ENCODE measurements at regions not wholly inside any gene's neighbourhood (a gene's known extent, or its start where the extent isn't known, plus 50 kb on each side); places are given as distances from the start of the nearest gene placed in this dataset.

- CTCF ChIA-PET = no interaction called here
- intact Hi-C loops (cut with DNase I, micrococcal nuclease) = no loop called here
- TF ChIP-seq CTCF (IDR thresholded peaks at IDR 0.05) = no peak
- no peaks in the 10 kb centered on the region for H3K27me3 ChIP-seq (ENCODE audit: control insufficient read depth in 1 of 2, insufficient read depth in 2 of 2, low read length in 2 of 2)
- H3K4me3 Mint-ChIP-seq = no peak overlapping the region
- H3K27ac Mint-ChIP-seq = no peak overlapping the region
- ATAC-seq (ENCODE audit: poor library complexity) (no peak), DNase-seq (no peak)
- POLR2A ChIA-PET = no interaction called here
- no peaks in the 10 kb centered on the region for H3K4me1 ChIP-seq (ENCODE audit: insufficient read depth, low read length)
- H3K36me3 Mint-ChIP-seq (ENCODE audit: low read depth) = no peaks in the 10 kb centered on the region
- H3K4me3 ChIP-seq (ENCODE audit: low read length) = no peak overlapping the region
- H3K27me3 Mint-ChIP-seq = no peaks in the 10 kb centered on the region
- no peak overlapping the region for H3K27ac ChIP-seq (ENCODE audit: low read depth in 1 of 2, low read length in 2 of 2)
- no peaks in the 10 kb centered on the region for H3K36me3 ChIP-seq (ENCODE audit: insufficient read depth, low read length)
- no peaks in the 10 kb centered on the region for H3K4me1 Mint-ChIP-seq (ENCODE audit: low read depth)
- H3K9me3 Mint-ChIP-seq = no peaks in the 10 kb centered on the region
- no peaks in the 10 kb centered on the region for H3K9me3 ChIP-seq (ENCODE audit: control insufficient read depth in 1 of 2, insufficient read depth in 1 of 2, low read length in 2 of 2)
Observed at GRCh38 chr2:5067816-5068215, 624.4 kb upstream of the SOX11 start.

- Mint-ChIP-seq H3K4me1 (ENCODE audit: low read depth) (no peaks in the 10 kb centered on the region), H3K27ac (no peak overlapping the region), H3K4me3 (no peak overlapping the region), H3K9me3 (peaks cover 6% of the 10 kb centered on the region), H3K27me3 (no peaks in the 10 kb centered on the region), H3K36me3 (ENCODE audit: low read depth) (no peaks in the 10 kb centered on the region)
- Histone ChIP-seq H3K4me1 (ENCODE audit: insufficient read depth, low read length) (no peaks in the 10 kb centered on the region), H3K27ac (ENCODE audit: low read depth in 1 of 2, low read length in 2 of 2) (no peak overlapping the region), H3K4me3 (ENCODE audit: low read length) (no peak overlapping the region), H3K36me3 (ENCODE audit: insufficient read depth, low read length) (no peaks in the 10 kb centered on the region), H3K27me3 (ENCODE audit: control insufficient read depth in 1 of 2, insufficient read depth in 2 of 2, low read length in 2 of 2) (no peaks in the 10 kb centered on the region), H3K9me3 (ENCODE audit: control insufficient read depth in 1 of 2, insufficient read depth in 1 of 2, low read length in 2 of 2) (peaks cover 0 to 5% of the 10 kb centered on the region in 2 experiments)
- no peak for TF ChIP-seq CTCF (IDR thresholded peaks at IDR 0.05)
- CTCF ChIA-PET = no interaction called here
- POLR2A ChIA-PET = no interaction called here
- DNase-seq (no peak), ATAC-seq (ENCODE audit: poor library complexity) (no peak)
- intact Hi-C loops (cut with DNase I, micrococcal nuclease) = no loop called here
Observed at GRCh38 chr2:5070257-5070656, 621.9 kb upstream of the SOX11 start.

GRCh38 chr2:5074733-5075132, 617.5 kb upstream of the SOX11 start:
- no peak for TF ChIP-seq CTCF (IDR thresholded peaks at IDR 0.05)
- Mint-ChIP-seq H3K4me3 (no peak overlapping the region), H3K27ac (no peak overlapping the region), H3K27me3 (no peaks in the 10 kb centered on the region), H3K9me3 (peaks cover 13% of the 10 kb centered on the region), H3K36me3 (ENCODE audit: low read depth) (no peaks in the 10 kb centered on the region), H3K4me1 (ENCODE audit: low read depth) (no peaks in the 10 kb centered on the region)
- no peak for DNase-seq
- ATAC-seq (ENCODE audit: poor library complexity) = no peak
- ChIA-PET CTCF (no interaction called here), POLR2A (no interaction called here)
- no peak overlapping the region for H3K27ac ChIP-seq (ENCODE audit: low read depth in 1 of 2, low read length in 2 of 2)
- no peak overlapping the region for H3K4me3 ChIP-seq (ENCODE audit: low read length)
- H3K4me1 ChIP-seq (ENCODE audit: insufficient read depth, low read length) = no peaks in the 10 kb centered on the region
- no peaks in the 10 kb centered on the region for H3K27me3 ChIP-seq (ENCODE audit: control insufficient read depth in 1 of 2, insufficient read depth in 2 of 2, low read length in 2 of 2)
- peaks cover 0 to 10% of the 10 kb centered on the region in 2 experiments for H3K9me3 ChIP-seq (ENCODE audit: control insufficient read depth in 1 of 2, insufficient read depth in 1 of 2, low read length in 2 of 2)
- no peaks in the 10 kb centered on the region for H3K36me3 ChIP-seq (ENCODE audit: insufficient read depth, low read length)
- intact Hi-C loops (cut with DNase I, micrococcal nuclease) = no loop called here

Data from CD4-positive, alpha-beta T cell (primary cell).